ENCODE measurements at regions not wholly inside any gene's neighbourhood (a gene's known extent, or its start where the extent isn't known, plus 50 kb on each side); places are given as distances from the start of the nearest gene placed in this dataset.

DNA sequence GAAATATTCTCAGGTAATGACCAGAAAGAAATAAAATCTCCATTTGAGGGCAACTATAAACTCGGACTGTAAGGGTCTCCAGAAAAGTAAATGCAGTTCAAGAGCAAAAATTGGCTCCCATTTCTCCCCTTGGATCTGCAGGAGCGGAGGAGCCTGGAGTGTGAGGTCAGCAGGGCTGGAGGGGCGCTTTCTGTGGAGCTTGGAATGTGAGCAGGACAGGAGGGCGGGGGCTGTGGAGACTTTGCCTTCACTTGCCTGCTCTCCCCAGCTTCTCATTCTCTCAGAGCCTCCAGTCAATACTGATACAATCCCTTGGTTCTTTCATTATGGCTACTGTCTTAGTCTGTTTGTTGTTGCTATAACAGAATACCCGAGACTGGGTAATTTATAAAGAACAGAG, 162.8 kb upstream of the ANKH start:
- Histone ChIP-seq H4K20me1 (ENCODE audit: control insufficient read depth, extremely low read depth, insufficient read depth, low read length) (no peaks in the 10 kb centered on the region), H3K4me3 (ENCODE audit: control insufficient read depth in 2 of 3, extremely low read depth in 1 of 3, insufficient read depth in 2 of 3, low read depth in 1 of 3, low read length in 3 of 3) (no peak overlapping the region), H3K36me3 (ENCODE audit: control insufficient read depth in 2 of 2, extremely low read depth in 1 of 2, insufficient read depth in 2 of 2, low read length in 2 of 2) (no peaks in the 10 kb centered on the region), H2AFZ (ENCODE audit: control insufficient read depth, low read length) (no peak overlapping the region), H3K9ac (ENCODE audit: control insufficient read depth, extremely low read depth, insufficient read depth, low read length) (no peak overlapping the region), H3K27ac (ENCODE audit: control insufficient read depth, insufficient read depth, low read length) (no peak overlapping the region), H3K9me3 (ENCODE audit: control insufficient read depth, low read depth, low read length) (no peaks in the 10 kb centered on the region), H3K9me1 (ENCODE audit: control insufficient read depth, extremely low read depth, insufficient read depth, low read length) (no peaks in the 10 kb centered on the region), H3K4me2 (ENCODE audit: control insufficient read depth, extremely low read depth, insufficient read depth, low read depth, low read length) (no peak overlapping the region), H3K4me1 (ENCODE audit: control insufficient read depth, extremely low read depth, insufficient read depth, low read length) (no peaks in the 10 kb centered on the region), H3K79me2 (ENCODE audit: control insufficient read depth, insufficient read depth, low read length) (no peaks in the 10 kb centered on the region), H3K27me3 (ENCODE audit: control insufficient read depth, extremely low read depth, insufficient read depth, low read length) (no peaks in the 10 kb centered on the region)
- dilution Hi-C loops (cut with MboI; ENCODE audit: extremely low pct_ligation_motif_present, low sequenced_read_pairs): no loop called here
- FAIRE-seq: no peak
- TF ChIP-seq, protein P1, sequence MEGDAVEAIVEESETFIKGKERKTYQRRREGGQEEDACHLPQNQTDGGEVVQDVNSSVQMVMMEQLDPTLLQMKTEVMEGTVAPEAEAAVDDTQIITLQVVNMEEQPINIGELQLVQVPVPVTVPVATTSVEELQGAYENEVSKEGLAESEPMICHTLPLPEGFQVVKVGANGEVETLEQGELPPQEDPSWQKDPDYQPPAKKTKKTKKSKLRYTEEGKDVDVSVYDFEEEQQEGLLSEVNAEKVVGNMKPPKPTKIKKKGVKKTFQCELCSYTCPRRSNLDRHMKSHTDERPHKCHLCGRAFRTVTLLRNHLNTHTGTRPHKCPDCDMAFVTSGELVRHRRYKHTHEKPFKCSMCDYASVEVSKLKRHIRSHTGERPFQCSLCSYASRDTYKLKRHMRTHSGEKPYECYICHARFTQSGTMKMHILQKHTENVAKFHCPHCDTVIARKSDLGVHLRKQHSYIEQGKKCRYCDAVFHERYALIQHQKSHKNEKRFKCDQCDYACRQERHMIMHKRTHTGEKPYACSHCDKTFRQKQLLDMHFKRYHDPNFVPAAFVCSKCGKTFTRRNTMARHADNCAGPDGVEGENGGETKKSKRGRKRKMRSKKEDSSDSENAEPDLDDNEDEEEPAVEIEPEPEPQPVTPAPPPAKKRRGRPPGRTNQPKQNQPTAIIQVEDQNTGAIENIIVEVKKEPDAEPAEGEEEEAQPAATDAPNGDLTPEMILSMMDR (optimal IDR thresholded peaks at IDR 0.05 in 1 of 3, IDR thresholded peaks at IDR 0.05 in 1 of 3, conservative IDR thresholded peaks at IDR 0.05 in 1 of 3; ENCODE audit: extremely low read depth in 1 of 3, insufficient read depth in 2 of 3, low read length in 3 of 3): no peak
- TF ChIP-seq EZH2 (IDR thresholded peaks at IDR 0.05; ENCODE audit: low read length): no peak
- no peak for DNase-seq (ENCODE audit: low read depth, low spot score)

DNA sequence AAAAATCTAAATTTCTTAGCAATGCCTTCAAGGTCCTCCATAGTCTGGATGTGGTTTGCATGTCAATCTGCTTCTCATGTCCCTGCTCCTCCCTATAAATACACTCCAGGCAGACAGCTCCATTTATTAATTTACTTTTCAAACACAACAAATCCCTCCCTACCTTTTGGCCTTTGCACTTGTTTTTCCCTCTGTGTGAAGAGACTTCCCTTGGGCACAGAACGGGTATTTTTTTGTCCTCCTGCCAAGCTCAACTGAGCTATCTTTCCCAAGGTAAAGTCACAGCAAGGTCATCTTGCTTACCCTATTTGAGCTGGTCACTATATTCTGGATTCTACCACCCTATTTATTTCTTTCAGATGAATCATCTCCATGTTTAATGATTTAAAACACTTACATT, 159.6 kb upstream of the ANKH start:
- Histone ChIP-seq H3K27ac (ENCODE audit: control insufficient read depth, insufficient read depth, low read length) (no peak overlapping the region), H3K4me1 (ENCODE audit: control insufficient read depth, extremely low read depth, insufficient read depth, low read length) (no peaks in the 10 kb centered on the region), H3K9me3 (ENCODE audit: control insufficient read depth, low read depth, low read length) (no peaks in the 10 kb centered on the region), H3K79me2 (ENCODE audit: control insufficient read depth, insufficient read depth, low read length) (no peaks in the 10 kb centered on the region), H3K4me2 (ENCODE audit: control insufficient read depth, extremely low read depth, insufficient read depth, low read depth, low read length) (no peak overlapping the region), H4K20me1 (ENCODE audit: control insufficient read depth, extremely low read depth, insufficient read depth, low read length) (no peaks in the 10 kb centered on the region), H3K9me1 (ENCODE audit: control insufficient read depth, extremely low read depth, insufficient read depth, low read length) (no peaks in the 10 kb centered on the region), H3K36me3 (ENCODE audit: control insufficient read depth in 2 of 2, extremely low read depth in 1 of 2, insufficient read depth in 2 of 2, low read length in 2 of 2) (no peaks in the 10 kb centered on the region), H2AFZ (ENCODE audit: control insufficient read depth, low read length) (no peak overlapping the region), H3K9ac (ENCODE audit: control insufficient read depth, extremely low read depth, insufficient read depth, low read length) (no peak overlapping the region), H3K4me3 (ENCODE audit: control insufficient read depth in 2 of 3, extremely low read depth in 1 of 3, insufficient read depth in 2 of 3, low read depth in 1 of 3, low read length in 3 of 3) (no peak overlapping the region), H3K27me3 (ENCODE audit: control insufficient read depth, extremely low read depth, insufficient read depth, low read length) (peaks cover 4% of the 10 kb centered on the region)
- FAIRE-seq (no peak), DNase-seq (ENCODE audit: low read depth, low spot score) (no peak)
- TF ChIP-seq, protein P1 (optimal IDR thresholded peaks at IDR 0.05 in 1 of 3, IDR thresholded peaks at IDR 0.05 in 1 of 3, conservative IDR thresholded peaks at IDR 0.05 in 1 of 3; ENCODE audit: extremely low read depth in 1 of 3, insufficient read depth in 2 of 3, low read length in 3 of 3): no peak
- TF ChIP-seq EZH2 (IDR thresholded peaks at IDR 0.05; ENCODE audit: low read length): no peak
- dilution Hi-C loops (cut with MboI; ENCODE audit: extremely low pct_ligation_motif_present, low sequenced_read_pairs): no loop called here
